ENCODE measurements at regions not wholly inside any gene's neighbourhood (a gene's known extent, or its start where the extent isn't known, plus 50 kb on each side); places are given as distances from the start of the nearest gene placed in this dataset.

DNA sequence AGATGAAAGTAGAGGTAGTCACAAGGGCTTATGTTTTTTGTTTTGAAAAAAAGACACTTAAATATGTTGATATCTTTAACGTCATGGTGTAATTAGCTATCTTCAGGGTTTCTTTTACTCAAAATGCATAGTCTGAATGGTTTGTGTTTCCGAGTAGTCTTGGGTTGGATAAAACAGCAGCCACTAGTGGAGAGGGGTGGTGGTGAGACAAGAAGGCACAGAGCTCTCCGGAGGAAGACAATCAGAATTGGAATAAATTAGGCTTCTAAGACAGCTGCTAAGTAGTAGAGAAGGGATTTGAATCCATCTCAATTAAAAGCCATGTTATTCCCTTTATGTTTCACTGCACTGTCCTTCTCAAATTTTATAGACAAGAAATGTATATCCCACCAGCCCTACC lies 240.4 kb upstream of the VEGFC start:
- no peak for TF ChIP-seq POLR2A (IDR thresholded peaks at IDR 0.05; ENCODE audit: extremely low read depth, insufficient read length)
- TF ChIP-seq, protein P1, sequence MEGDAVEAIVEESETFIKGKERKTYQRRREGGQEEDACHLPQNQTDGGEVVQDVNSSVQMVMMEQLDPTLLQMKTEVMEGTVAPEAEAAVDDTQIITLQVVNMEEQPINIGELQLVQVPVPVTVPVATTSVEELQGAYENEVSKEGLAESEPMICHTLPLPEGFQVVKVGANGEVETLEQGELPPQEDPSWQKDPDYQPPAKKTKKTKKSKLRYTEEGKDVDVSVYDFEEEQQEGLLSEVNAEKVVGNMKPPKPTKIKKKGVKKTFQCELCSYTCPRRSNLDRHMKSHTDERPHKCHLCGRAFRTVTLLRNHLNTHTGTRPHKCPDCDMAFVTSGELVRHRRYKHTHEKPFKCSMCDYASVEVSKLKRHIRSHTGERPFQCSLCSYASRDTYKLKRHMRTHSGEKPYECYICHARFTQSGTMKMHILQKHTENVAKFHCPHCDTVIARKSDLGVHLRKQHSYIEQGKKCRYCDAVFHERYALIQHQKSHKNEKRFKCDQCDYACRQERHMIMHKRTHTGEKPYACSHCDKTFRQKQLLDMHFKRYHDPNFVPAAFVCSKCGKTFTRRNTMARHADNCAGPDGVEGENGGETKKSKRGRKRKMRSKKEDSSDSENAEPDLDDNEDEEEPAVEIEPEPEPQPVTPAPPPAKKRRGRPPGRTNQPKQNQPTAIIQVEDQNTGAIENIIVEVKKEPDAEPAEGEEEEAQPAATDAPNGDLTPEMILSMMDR (IDR thresholded peaks at IDR 0.05; ENCODE audit: low read depth, low read length): no peak
- TF ChIP-seq, protein P2, sequence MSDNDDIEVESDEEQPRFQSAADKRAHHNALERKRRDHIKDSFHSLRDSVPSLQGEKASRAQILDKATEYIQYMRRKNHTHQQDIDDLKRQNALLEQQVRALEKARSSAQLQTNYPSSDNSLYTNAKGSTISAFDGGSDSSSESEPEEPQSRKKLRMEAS (IDR thresholded peaks at IDR 0.05; ENCODE audit: low read depth, low read length): no peak
- no peak for TF ChIP-seq MYC (IDR thresholded peaks at IDR 0.05; ENCODE audit: low read depth, low read length)

All from NB4 (cell line).